ENCODE measurements at regions not wholly inside any gene's neighbourhood (a gene's known extent, or its start where the extent isn't known, plus 50 kb on each side); places are given as distances from the start of the nearest gene placed in this dataset.

DNA sequence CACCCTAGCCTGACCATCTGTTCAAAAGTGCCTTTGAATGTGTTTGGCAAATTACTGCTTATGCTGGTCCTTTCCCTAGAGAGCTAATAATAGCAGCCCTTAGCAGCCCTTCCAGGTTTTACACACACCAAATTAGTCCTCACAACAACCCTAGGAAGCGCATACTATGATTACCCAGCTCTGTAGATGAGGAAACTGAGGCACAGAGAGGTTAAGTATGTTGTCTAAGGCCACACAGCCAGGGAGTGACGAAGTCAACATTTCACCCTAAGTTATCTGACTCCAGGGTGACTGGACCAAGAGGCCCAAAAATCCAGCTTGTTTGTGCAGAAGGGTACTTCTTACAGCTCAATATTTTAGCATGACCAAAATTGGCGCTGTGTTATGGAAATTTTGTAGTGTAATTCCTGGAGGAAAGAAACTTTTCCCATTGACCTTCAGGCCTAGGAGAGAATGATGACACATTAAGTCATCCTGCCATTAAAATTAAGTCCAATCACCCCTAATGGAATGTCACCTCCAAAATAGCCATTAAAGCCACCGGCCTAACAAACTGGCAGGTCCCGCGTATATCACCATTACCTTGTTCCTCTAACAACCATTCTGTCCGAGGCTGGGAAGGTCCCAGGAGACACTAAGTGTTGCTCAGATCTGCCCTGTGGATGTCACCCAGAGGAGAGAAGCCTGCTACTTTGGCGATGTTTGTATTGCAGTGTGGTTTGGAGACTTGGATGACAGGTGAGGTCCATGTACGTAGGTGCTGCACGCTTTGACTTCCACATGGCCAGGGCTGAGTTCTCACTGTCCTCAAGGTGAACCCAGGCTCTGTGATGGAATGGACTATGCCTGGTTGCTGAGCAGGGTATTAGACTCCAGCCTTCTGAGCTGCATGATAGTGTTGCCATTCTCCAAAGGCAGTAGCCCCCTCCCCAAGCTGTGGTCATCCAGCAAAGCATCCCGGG, 258.3 kb downstream of the TOMM20 start:
- H3K4me3 ChIP-seq (replicated peaks; ENCODE audit: low read depth, low read length), result no peak overlapping the region
- no peak for DNase-seq (ENCODE audit: low read depth)
- TF ChIP-seq, protein P1, sequence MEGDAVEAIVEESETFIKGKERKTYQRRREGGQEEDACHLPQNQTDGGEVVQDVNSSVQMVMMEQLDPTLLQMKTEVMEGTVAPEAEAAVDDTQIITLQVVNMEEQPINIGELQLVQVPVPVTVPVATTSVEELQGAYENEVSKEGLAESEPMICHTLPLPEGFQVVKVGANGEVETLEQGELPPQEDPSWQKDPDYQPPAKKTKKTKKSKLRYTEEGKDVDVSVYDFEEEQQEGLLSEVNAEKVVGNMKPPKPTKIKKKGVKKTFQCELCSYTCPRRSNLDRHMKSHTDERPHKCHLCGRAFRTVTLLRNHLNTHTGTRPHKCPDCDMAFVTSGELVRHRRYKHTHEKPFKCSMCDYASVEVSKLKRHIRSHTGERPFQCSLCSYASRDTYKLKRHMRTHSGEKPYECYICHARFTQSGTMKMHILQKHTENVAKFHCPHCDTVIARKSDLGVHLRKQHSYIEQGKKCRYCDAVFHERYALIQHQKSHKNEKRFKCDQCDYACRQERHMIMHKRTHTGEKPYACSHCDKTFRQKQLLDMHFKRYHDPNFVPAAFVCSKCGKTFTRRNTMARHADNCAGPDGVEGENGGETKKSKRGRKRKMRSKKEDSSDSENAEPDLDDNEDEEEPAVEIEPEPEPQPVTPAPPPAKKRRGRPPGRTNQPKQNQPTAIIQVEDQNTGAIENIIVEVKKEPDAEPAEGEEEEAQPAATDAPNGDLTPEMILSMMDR (IDR thresholded peaks at IDR 0.05; ENCODE audit: low read length, missing control alignments), result no peak

DNA sequence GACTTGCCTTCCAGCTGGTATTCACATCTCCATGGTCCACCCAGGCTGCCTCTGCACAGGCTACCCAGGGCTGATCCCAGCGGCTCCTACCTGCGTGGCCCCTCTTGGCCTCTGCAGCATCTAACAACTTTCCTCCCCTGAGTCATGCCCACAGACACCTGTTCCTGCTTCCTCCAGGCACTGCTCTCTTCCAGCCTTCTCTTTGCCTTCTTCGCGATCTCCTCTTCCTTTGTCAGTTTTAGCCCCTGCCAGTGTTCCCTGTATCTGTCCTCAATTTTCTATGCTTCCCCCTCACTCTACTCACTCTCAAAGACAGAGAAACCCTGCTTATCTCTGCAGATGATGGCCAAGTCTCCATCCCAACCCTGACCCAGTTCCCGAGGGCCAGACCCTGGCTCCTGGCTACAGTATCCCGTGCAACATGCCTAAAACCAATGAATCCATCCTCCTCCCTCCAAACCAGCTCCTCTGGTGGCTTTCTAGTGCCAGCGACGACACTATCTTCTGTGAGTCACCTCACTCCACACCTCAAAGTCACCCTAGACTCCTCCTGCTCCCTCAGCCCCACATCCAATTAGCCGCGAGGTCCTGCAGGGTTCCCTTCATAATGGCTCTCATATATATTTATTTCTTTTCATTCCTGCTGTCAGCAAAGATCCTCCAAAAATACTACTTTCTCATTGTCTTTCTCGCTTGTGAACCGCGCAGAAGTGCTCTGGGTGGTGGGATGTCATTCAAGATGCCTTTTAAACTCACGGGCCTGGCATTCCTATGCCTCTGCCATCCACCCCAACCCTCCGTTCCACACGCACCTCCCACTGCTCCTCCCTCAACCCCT, 259.2 kb downstream of the TOMM20 start:
- no peak overlapping the region for H3K4me3 ChIP-seq (replicated peaks; ENCODE audit: low read depth, low read length)
- TF ChIP-seq, protein P1 (IDR thresholded peaks at IDR 0.05; ENCODE audit: low read length, missing control alignments), result no peak
- DNase-seq (ENCODE audit: low read depth), result no peak

DNA sequence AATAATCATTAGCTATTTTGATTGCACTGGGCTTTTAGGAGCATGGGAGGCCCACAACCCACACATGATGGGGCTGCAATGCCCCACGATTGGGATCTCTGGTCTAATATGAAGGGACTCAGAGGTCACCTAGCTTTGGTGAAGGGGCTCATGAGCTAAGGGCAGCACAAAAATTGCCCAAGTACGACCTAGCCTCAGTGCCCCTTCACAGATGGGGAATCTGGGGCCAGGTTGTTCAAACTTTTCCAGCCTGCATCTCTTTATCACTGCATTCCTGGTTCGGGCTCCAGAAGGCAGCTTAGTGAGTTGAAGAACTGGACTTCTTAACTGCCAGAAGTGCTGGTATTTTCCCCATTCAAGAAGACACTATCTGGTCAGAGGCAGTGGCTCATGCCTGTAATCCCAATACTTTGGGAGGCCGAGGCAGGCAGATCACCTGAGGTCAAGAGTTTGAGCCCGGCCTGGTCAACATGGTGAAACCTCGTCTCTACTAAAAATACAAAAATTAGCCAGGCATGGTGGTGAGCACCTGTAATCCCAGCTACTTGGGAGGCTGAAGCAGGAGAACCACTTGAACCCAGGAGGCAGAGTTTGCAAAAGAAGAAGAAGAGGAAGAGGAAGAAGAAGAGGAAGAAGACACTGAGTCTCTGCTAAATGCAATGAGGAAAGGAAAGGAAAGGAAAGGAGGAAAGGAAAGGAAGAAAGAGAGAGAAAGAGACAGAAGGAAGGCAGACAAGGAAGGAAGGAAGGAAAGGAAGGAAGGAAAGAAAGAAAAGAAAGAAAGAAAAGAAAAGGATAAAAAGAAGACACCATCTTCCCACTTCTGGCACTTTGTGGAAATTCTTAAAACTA, 258.5 kb upstream of the IRF2BP2 start:
- no peak for DNase-seq (ENCODE audit: low read depth)
- no peak overlapping the region for H3K4me3 ChIP-seq (replicated peaks; ENCODE audit: low read depth, low read length)
- TF ChIP-seq, protein P1 (IDR thresholded peaks at IDR 0.05; ENCODE audit: low read length, missing control alignments), result no peak

DNA sequence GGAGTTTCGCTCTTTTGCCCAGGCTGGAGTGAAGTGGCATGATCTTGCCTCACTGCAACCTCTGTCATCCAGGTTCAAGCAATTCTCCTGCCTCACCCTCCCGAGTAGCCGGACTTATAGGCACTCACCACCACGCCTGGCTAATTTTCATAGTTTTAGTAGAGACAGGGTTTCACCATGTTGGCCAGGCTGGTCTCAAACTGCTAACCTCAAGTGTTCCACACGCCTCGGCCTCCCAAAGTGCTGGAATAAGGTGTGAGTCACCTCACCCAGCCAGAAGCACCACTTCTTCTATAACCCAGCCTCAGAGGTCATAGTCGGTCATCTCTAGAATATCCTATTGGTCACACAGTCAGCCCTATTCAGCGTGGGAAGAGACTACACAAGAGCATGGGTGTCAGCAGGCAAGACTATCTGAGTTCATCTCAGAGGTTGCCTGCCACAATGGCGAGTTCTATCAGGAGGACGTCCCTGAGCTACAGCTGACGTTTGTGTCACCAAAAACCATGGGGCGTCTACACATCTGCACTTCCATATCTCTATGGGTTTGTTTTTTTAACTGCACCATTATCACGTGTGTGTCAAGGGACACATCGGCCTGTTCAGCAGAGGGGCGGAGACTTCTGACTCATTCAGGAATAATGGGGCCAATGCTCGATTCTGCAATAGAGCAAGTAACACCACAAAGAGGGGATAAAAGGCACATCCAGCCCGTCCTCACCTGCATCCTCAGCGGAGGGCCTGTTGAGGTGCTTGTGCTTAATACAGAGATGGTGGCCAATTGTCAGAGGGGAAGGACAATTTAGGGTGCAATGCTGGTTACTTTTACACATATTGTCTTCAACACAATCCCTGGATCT, 256.3 kb upstream of the IRF2BP2 start:
- TF ChIP-seq, protein P1 (IDR thresholded peaks at IDR 0.05; ENCODE audit: low read length, missing control alignments), result no peak
- H3K4me3 ChIP-seq (replicated peaks; ENCODE audit: low read depth, low read length), result no peak overlapping the region
- DNase-seq (ENCODE audit: low read depth), result peak; percentile 88

DNA sequence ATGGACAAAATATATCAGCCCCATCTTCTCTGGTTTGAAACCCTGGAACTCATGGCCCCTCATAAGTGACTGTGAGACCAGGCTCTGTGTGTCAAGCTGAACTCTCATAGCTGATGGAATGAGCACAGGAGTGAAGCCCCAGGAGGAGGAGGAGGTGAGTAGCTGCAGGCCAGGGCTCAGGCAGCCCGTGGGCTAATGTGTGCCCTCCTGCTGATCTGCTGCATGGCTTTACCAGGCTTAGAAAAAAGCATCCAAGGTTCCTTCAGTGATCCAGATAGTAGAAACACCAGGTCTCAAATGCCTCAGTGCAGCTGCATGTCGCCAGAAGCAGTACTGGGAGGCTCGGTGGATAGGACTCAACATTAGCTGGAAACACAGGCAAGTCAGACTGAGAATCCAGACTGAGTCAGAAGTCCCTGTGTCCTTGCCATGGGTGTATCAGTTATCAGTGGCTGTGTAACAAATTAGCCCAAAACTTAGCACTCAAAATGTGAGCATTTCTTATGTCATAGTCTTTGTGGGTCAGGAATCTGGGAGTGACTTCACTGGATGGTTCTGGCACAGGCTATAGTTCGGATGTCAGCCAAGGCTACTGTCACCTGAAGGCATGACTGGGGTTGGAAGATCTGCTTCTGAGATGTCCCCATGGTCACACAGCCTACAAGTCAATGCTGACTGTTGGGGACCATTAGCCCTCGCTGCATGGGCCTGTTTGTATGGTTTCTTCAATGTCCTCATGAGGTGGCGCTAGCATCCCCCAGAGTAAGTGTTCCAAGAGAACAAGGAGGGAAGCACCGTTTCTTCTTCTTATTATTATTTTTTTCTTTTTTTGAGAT, 255.4 kb upstream of the IRF2BP2 start:
- TF ChIP-seq, protein P1 (IDR thresholded peaks at IDR 0.05; ENCODE audit: low read length, missing control alignments), result no peak
- DNase-seq (ENCODE audit: low read depth), result no peak
- H3K4me3 ChIP-seq (replicated peaks; ENCODE audit: low read depth, low read length), result no peak overlapping the region
